Fibroblast of lung (primary cell): ENCODE measurements at regions not wholly inside any gene's neighbourhood (a gene's known extent, or its start where the extent isn't known, plus 50 kb on each side); places are given as distances from the start of the nearest gene placed in this dataset.
A peak's percentile ranks its signal among the peaks of the same experiment; 100 is the strongest.

Experiments used
- DNase-seq, 2 donors: peaks; one replicate each; pipeline versions ENCODE4 v3.0.0 to v3.0.0-alpha.2; 2010; ENCODE audit warnings: low read depth in 2 of 2
- H2AFZ ChIP-seq: 2 replicates; pipeline ENCODE4 v1.5.1; 2012; ENCODE audit warnings: low read length, control low read depth, inconsistent platforms
- H3K27ac ChIP-seq: 2 replicates; pipeline ENCODE4 v1.5.1; 2011; ENCODE audit warnings: low read length, control low read depth; ENCODE audit not compliant: insufficient read depth
- H3K27me3 ChIP-seq: 2 replicates; pipeline ENCODE4 v1.5.1; 2011; ENCODE audit warnings: mild to moderate bottlenecking, low read length; ENCODE audit not compliant: control insufficient read depth, insufficient read depth
- H3K36me3 ChIP-seq: 2 replicates; pipeline ENCODE4 v1.5.1; 2011; ENCODE audit warnings: low read length; ENCODE audit not compliant: control insufficient read depth, insufficient read depth
- H3K4me1 ChIP-seq: 2 replicates; pipeline ENCODE4 v1.5.1; 2011; ENCODE audit warnings: low read length; ENCODE audit not compliant: control insufficient read depth, insufficient read depth; ENCODE audit errors: extremely low read depth
- H3K4me2 ChIP-seq: 2 replicates; pipeline ENCODE4 v1.5.1; 2011; ENCODE audit warnings: low read length, control low read depth; ENCODE audit not compliant: insufficient read depth; ENCODE audit errors: extremely low read depth
- H3K4me3 ChIP-seq, 4 experiments: fragments of 200-600 bp in 1 of 4; sonication (generic) in 1 of 4; replicated peaks in 1 of 4; 2 replicates each; pipeline ENCODE4 v1.5.1; 2011 to 2016; ENCODE audit warnings: low read length in 4 of 4, low read depth in 3 of 4, mild to moderate bottlenecking in 3 of 4, control low read depth in 2 of 4, inconsistent platforms in 1 of 4, mixed read lengths in 1 of 4; ENCODE audit not compliant: insufficient read depth in 1 of 4; ENCODE audit errors: control extremely low read depth in 1 of 4
- H3K79me2 ChIP-seq: 2 replicates; pipeline ENCODE4 v1.5.1; 2012; ENCODE audit warnings: mild to moderate bottlenecking, low read length, inconsistent platforms; ENCODE audit not compliant: control insufficient read depth, insufficient read depth
- H3K9ac ChIP-seq: 2 replicates; pipeline ENCODE4 v1.5.1; 2011; ENCODE audit warnings: mild to moderate bottlenecking, low read length, control low read depth; ENCODE audit not compliant: insufficient read depth
- H3K9me3 ChIP-seq: 2 replicates; pipeline ENCODE4 v1.5.1; 2012; ENCODE audit warnings: low read depth, low read length; ENCODE audit not compliant: control insufficient read depth, insufficient read depth
- H4K20me1 ChIP-seq: 2 replicates; pipeline ENCODE4 v1.5.1; 2011; ENCODE audit warnings: low read length; ENCODE audit not compliant: control insufficient read depth, insufficient read depth; ENCODE audit errors: extremely low read depth
- EZH2 ChIP-seq: IDR thresholded peaks from 2 replicates; pipeline ENCODE4 v1.5.1; 2012; ENCODE audit warnings: low read length, control low read depth, mild to moderate bottlenecking; ENCODE audit errors: missing control alignments
- TF ChIP-seq, protein P1 (sequence below), 2 donors: IDR thresholded peaks in 1 of 2; conservative IDR thresholded peaks in 1 of 2; 1 replicate in 1 of 2; 2 replicates in 1 of 2; pipeline ENCODE4 v1.5.1; 2011 to 2012; ENCODE audit warnings: low read length in 2 of 2, control low read depth in 1 of 2, inconsistent platforms in 1 of 2, low read depth in 1 of 2, mild to moderate bottlenecking in 1 of 2

GRCh38 chrX:128929271-128930057 is 593.8 kb downstream of the SMARCA1 start:
- Histone ChIP-seq H3K4me3 (no peak overlapping the region), H2AFZ (no peak overlapping the region), H3K9me3 (no peaks in the 10 kb centered on the region), H3K4me2 (no peak overlapping the region), H3K9ac (no peak overlapping the region), H3K27me3 (no peaks in the 10 kb centered on the region), H3K4me1 (no peaks in the 10 kb centered on the region), H4K20me1 (no peaks in the 10 kb centered on the region), H3K27ac (no peak overlapping the region), H3K36me3 (no peaks in the 10 kb centered on the region), H3K79me2 (no peaks in the 10 kb centered on the region)
- TF ChIP-seq, protein P1, sequence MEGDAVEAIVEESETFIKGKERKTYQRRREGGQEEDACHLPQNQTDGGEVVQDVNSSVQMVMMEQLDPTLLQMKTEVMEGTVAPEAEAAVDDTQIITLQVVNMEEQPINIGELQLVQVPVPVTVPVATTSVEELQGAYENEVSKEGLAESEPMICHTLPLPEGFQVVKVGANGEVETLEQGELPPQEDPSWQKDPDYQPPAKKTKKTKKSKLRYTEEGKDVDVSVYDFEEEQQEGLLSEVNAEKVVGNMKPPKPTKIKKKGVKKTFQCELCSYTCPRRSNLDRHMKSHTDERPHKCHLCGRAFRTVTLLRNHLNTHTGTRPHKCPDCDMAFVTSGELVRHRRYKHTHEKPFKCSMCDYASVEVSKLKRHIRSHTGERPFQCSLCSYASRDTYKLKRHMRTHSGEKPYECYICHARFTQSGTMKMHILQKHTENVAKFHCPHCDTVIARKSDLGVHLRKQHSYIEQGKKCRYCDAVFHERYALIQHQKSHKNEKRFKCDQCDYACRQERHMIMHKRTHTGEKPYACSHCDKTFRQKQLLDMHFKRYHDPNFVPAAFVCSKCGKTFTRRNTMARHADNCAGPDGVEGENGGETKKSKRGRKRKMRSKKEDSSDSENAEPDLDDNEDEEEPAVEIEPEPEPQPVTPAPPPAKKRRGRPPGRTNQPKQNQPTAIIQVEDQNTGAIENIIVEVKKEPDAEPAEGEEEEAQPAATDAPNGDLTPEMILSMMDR (conservative IDR thresholded peaks at IDR 0.05 in 1 of 2, IDR thresholded peaks at IDR 0.05 in 1 of 2; ENCODE audit: low read depth in 1 of 2, low read length in 2 of 2): no peak
- no peak for DNase-seq

- Histone ChIP-seq H2AFZ (no peak overlapping the region), H3K27ac (no peak overlapping the region), H3K4me3 (no peak overlapping the region), H3K4me1 (no peaks in the 10 kb centered on the region), H3K79me2 (no peaks in the 10 kb centered on the region), H3K9ac (no peak overlapping the region), H4K20me1 (no peaks in the 10 kb centered on the region), H3K4me2 (no peak overlapping the region), H3K36me3 (no peaks in the 10 kb centered on the region), H3K9me3 (no peaks in the 10 kb centered on the region), H3K27me3 (no peaks in the 10 kb centered on the region)
- peak in 1 of 2 donors; percentile 6 for DNase-seq
- TF ChIP-seq, protein P1 (conservative IDR thresholded peaks at IDR 0.05 in 1 of 2, IDR thresholded peaks at IDR 0.05 in 1 of 2; ENCODE audit: low read depth in 1 of 2, low read length in 2 of 2): no peak
- no peak for TF ChIP-seq EZH2
Measured at GRCh38 chrX:128928636-128929035, 594.7 kb downstream of the SMARCA1 start.

- Histone ChIP-seq H3K27ac (no peak overlapping the region), H3K36me3 (no peaks in the 10 kb centered on the region), H2AFZ (no peak overlapping the region), H3K4me1 (no peaks in the 10 kb centered on the region), H3K79me2 (no peaks in the 10 kb centered on the region), H3K9me3 (no peaks in the 10 kb centered on the region), H3K9ac (no peak overlapping the region), H3K4me2 (no peak overlapping the region), H3K27me3 (no peaks in the 10 kb centered on the region), H3K4me3 (no peak overlapping the region), H4K20me1 (no peaks in the 10 kb centered on the region)
- DNase-seq: no peak
- TF ChIP-seq, protein P1 (conservative IDR thresholded peaks at IDR 0.05 in 1 of 2, IDR thresholded peaks at IDR 0.05 in 1 of 2; ENCODE audit: low read depth in 1 of 2, low read length in 2 of 2): no peak
- TF ChIP-seq EZH2: no peak
Measured at GRCh38 chrX:128927363-128927762, 595.9 kb downstream of the SMARCA1 start.
